Loucy (cell line): ENCODE measurements at regions not wholly inside any gene's neighbourhood (a gene's known extent, or its start where the extent isn't known, plus 50 kb on each side); places are given as distances from the start of the nearest gene placed in this dataset.

ENCODE experiments used
- EZH2phosphoT487 ChIP-seq: fragments of 200-600 bp; IDR thresholded peaks from 2 replicates; pipeline ENCODE4 v1.6.1; 2018; ENCODE audit warnings: antibody characterized with exemption, mild to moderate bottlenecking, moderate library complexity, borderline replicate concordance
- TF ChIP-seq, protein P1 (sequence below): fragments of 200-600 bp; sonication (generic); conservative IDR thresholded peaks from 2 replicates; pipeline ENCODE4 v1.5.1; 2014; ENCODE audit warnings: mild to moderate bottlenecking, antibody characterized with exemption, low read length

DNA sequence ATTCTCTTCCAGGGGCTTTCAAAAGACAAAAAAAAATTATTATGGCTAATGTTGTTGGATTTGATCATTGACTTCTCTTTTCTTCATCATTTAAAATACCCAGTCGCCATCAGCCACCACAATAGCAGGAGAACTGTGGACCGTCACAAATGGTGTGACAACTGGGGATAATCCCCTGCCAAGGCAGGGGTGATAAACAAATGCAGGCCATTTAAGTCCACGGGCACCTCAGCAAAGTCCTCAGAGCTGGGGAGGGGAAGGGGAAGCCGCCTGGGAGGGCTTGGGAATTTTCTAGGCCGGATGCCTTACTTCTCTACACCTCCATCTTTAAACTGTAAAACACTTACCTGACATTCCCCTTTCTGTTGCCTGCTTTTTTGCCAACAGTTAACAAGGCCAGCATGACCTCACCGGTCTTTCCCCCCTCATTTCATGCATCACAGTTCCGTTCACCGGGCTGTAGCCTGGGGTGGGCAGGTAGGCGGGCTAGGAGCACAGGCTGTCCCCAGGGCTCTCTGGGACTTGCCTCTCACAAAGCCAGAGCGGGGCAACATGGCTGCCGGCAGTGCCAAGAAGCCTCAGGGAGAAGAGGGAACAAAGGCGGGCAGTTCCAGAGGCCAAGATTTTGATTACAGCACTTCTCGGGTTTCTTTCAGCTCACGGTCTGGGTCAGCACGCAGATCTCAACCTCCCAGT, 820.4 kb downstream of the BCL11A start:
- TF ChIP-seq, protein P1, sequence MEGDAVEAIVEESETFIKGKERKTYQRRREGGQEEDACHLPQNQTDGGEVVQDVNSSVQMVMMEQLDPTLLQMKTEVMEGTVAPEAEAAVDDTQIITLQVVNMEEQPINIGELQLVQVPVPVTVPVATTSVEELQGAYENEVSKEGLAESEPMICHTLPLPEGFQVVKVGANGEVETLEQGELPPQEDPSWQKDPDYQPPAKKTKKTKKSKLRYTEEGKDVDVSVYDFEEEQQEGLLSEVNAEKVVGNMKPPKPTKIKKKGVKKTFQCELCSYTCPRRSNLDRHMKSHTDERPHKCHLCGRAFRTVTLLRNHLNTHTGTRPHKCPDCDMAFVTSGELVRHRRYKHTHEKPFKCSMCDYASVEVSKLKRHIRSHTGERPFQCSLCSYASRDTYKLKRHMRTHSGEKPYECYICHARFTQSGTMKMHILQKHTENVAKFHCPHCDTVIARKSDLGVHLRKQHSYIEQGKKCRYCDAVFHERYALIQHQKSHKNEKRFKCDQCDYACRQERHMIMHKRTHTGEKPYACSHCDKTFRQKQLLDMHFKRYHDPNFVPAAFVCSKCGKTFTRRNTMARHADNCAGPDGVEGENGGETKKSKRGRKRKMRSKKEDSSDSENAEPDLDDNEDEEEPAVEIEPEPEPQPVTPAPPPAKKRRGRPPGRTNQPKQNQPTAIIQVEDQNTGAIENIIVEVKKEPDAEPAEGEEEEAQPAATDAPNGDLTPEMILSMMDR = no peak
- no peak for TF ChIP-seq EZH2phosphoT487
